Calu3 (cell line): ENCODE measurements at regions not wholly inside any gene's neighbourhood (a gene's known extent, or its start where the extent isn't known, plus 50 kb on each side); places are given as distances from the start of the nearest gene placed in this dataset. TPM values are rescaled to one million over a fixed set of nuclear protein-coding genes. Genes with fewer than 3 reads are reported as not detected.

Experiments used
- BruUV-seq: library from RNA; stranded (reverse); fragments of 400-500 nt; replicated peaks from 2 replicates; lab custom pipeline; 2021; lab: Mats Ljungman, UMichigan
- CTCF ChIA-PET: fragments of 300-600 bp; sonication (Branson Sonifier 250); formaldehyde crosslinking; loops from one replicate; lab custom pipeline; 2022; ENCODE audit warnings: antibody characterized with exemption; lab: Charles Lee
- DNase-seq: peaks from one replicate; pipeline ENCODE4 v3.0.0; 2022
- H3K27ac Mint-ChIP-seq: one replicate; pipeline ENCODE4 v1.8.0; 2022; ENCODE audit warnings: mixed read lengths; ENCODE audit not compliant: unreplicated experiment
- H3K27me3 Mint-ChIP-seq: one replicate; pipeline ENCODE4 v1.8.0; 2022; ENCODE audit warnings: mixed read lengths; ENCODE audit not compliant: unreplicated experiment
- H3K36me3 Mint-ChIP-seq: one replicate; pipeline ENCODE4 v1.8.0; 2022; ENCODE audit warnings: mild to moderate bottlenecking, moderate library complexity, mixed read lengths; ENCODE audit not compliant: insufficient read depth, unreplicated experiment
- H3K4me1 Mint-ChIP-seq: one replicate; pipeline ENCODE4 v1.8.0; 2022; ENCODE audit warnings: mild to moderate bottlenecking, low read depth, mixed read lengths; ENCODE audit not compliant: unreplicated experiment
- H3K4me3 Mint-ChIP-seq: one replicate; pipeline ENCODE4 v1.8.0; 2022; ENCODE audit warnings: mild to moderate bottlenecking, low read depth, moderate library complexity, mixed read lengths; ENCODE audit not compliant: unreplicated experiment
- H3K9me3 Mint-ChIP-seq: one replicate; pipeline ENCODE4 v1.8.0; 2022; ENCODE audit warnings: low read depth, mixed read lengths; ENCODE audit not compliant: unreplicated experiment
- intact Hi-C: fragments of 100-400 bp; cut with micrococcal nuclease; formaldehyde crosslinking; loops from one replicate; pipeline ENCODE4 v1.10.0; 2022; ENCODE audit not compliant: unreplicated experiment
- microRNA-seq: library from miRNA; unstranded; fragments of <30 nt; microRNA quantifications from one replicate; pipeline ENCODE4 v1.2.0, GENCODE V29; 2022
- TF ChIP-seq, protein P1 (sequence below): fragments of 200-600 bp; IDR thresholded peaks from one replicate; pipeline ENCODE4 v1.8.0; 2022; ENCODE audit warnings: antibody characterized with exemption; ENCODE audit not compliant: unreplicated experiment

DNA sequence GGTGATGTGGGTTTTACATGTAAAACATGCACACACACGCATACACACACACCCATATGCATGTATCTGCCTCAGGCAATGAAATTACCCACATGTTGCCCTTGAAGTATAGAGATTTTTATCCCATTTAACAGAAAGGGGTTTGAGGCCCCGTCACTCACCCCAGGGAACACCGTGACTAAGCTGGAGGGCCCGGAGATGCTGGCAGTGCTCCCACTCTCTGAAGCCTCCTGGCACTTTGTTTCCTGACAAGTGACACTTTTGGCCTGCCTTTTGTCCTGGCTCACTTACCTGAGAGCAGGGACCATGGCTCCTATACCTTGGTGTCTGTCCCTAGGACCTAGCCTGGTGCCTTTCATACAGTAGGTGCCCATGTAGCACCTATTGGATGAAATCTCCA is 50.0 kb upstream of the TNRC6C start:
- intact Hi-C loops, result no loop called here
- no peaks in the 10 kb centered on the region for H3K4me1 Mint-ChIP-seq
- H3K4me3 Mint-ChIP-seq, result no peak overlapping the region
- H3K36me3 Mint-ChIP-seq, result no peaks in the 10 kb centered on the region
- H3K27ac Mint-ChIP-seq, result no peak overlapping the region
- H3K27me3 Mint-ChIP-seq, result peaks cover 97% of the 10 kb centered on the region
- CTCF ChIA-PET, result interaction anchor here (0.7 to 0.8 kb wide), 2 partner anchors 15 to 36 kb away, joined by 3 read pairs; no protein-coding TSS in a partner anchor
- no peak for DNase-seq
- H3K9me3 Mint-ChIP-seq, result no peaks in the 10 kb centered on the region
- BruUV-seq, result no TSS peak
- TF ChIP-seq, protein P1, sequence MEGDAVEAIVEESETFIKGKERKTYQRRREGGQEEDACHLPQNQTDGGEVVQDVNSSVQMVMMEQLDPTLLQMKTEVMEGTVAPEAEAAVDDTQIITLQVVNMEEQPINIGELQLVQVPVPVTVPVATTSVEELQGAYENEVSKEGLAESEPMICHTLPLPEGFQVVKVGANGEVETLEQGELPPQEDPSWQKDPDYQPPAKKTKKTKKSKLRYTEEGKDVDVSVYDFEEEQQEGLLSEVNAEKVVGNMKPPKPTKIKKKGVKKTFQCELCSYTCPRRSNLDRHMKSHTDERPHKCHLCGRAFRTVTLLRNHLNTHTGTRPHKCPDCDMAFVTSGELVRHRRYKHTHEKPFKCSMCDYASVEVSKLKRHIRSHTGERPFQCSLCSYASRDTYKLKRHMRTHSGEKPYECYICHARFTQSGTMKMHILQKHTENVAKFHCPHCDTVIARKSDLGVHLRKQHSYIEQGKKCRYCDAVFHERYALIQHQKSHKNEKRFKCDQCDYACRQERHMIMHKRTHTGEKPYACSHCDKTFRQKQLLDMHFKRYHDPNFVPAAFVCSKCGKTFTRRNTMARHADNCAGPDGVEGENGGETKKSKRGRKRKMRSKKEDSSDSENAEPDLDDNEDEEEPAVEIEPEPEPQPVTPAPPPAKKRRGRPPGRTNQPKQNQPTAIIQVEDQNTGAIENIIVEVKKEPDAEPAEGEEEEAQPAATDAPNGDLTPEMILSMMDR, result no peak

Small RNAs in the stretch of these regions (microRNA-seq; reads per million reads assigned to microRNA genes)
- not detected for gene MIR4316
